A549 (cell line): ENCODE measurements at regions not wholly inside any gene's neighbourhood (a gene's known extent, or its start where the extent isn't known, plus 50 kb on each side); places are given as distances from the start of the nearest gene placed in this dataset.

Source experiments
- CTCF ChIP-seq: fragments of >200 bp; sonication (Bioruptor Twin); formaldehyde crosslinking; IDR thresholded peaks from 3 replicates; pipeline ENCODE4 v1.5.1; 2016
- E2F6 ChIP-seq: IDR thresholded peaks from 2 replicates; pipeline ENCODE4 v1.6.1; 2012; ENCODE audit warnings: low read depth, borderline replicate concordance
- EHMT2 ChIP-seq: fragments of 200-600 bp; sonication (generic); IDR thresholded peaks from 2 replicates; pipeline ENCODE4 v1.6.1; 2016; ENCODE audit warnings: antibody characterized with exemption, low read depth, mild to moderate bottlenecking, moderate library complexity
- EP300 ChIP-seq, 2 experiments: fragments of >200 bp; sonication (Bioruptor Twin); formaldehyde crosslinking; IDR thresholded peaks; 2 replicates in 1 of 2; 3 replicates in 1 of 2; pipeline ENCODE4 v1.6.1; 2016 to 2017
- JUN ChIP-seq, 2 experiments: fragments of >200 bp; sonication (Bioruptor Twin); formaldehyde crosslinking; IDR thresholded peaks; 2 replicates in 1 of 2; 3 replicates in 1 of 2; pipeline ENCODE4 v1.6.1; 2016 to 2017
- KDM1A ChIP-seq: fragments of 200-600 bp; sonication (generic); IDR thresholded peaks from 2 replicates; pipeline ENCODE4 v1.6.1; 2016; ENCODE audit warnings: low read depth, mild to moderate bottlenecking
- PBX3 ChIP-seq: IDR thresholded peaks from 2 replicates; pipeline ENCODE4 v1.6.1; 2012
- POLR2A ChIP-seq: IDR thresholded peaks from 2 replicates; pipeline ENCODE4 v1.6.1; 2012; ENCODE audit warnings: mild to moderate bottlenecking, low read length
- RARB ChIP-seq: fragments of 250-450 bp; sonication (Bioruptor Pico); IDR thresholded peaks from 2 replicates; pipeline ENCODE4 v1.8.0; 2021; ENCODE audit warnings: mild to moderate bottlenecking, moderate library complexity

- no peak for TF ChIP-seq E2F6
- TF ChIP-seq CTCF: no peak
- TF ChIP-seq POLR2A: no peak
- TF ChIP-seq JUN (IDR thresholded peaks at IDR 0.05): no peak
- TF ChIP-seq EP300 (IDR thresholded peaks at IDR 0.05): no peak
- no peak for TF ChIP-seq RARB (CRISPR knock-in tag)
- no peak for TF ChIP-seq KDM1A
- TF ChIP-seq PBX3: no peak
- no peak for TF ChIP-seq EHMT2
Observed at GRCh38 chr13:58463841-58464240, 832.3 kb downstream of the PCDH17 start.
